ENCODE measurements at regions not wholly inside any gene's neighbourhood (a gene's known extent, or its start where the extent isn't known, plus 50 kb on each side); places are given as distances from the start of the nearest gene placed in this dataset.

DNA sequence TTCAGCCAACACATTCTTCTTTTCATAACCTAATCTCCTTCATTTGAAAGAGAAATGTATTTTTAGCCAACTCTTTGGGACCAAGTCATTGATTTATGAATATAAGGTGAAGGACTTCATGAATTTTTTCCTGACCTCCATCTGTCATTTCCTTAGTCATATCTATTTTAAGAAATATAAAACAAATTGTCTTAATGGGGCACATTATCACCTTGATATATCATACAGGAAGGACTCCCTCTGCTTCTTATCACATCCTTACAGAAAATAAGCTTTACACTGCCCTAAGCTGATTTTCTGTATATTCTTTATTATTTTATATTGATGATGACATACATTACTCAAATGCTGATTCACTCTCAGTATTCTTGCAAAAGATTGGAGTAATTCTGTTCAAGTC, 1076.2 kb downstream of the TDRD15 start:
- H3K4me3 ChIP-seq: no peak overlapping the region
- no peak overlapping the region for H3K27ac ChIP-seq

DNA sequence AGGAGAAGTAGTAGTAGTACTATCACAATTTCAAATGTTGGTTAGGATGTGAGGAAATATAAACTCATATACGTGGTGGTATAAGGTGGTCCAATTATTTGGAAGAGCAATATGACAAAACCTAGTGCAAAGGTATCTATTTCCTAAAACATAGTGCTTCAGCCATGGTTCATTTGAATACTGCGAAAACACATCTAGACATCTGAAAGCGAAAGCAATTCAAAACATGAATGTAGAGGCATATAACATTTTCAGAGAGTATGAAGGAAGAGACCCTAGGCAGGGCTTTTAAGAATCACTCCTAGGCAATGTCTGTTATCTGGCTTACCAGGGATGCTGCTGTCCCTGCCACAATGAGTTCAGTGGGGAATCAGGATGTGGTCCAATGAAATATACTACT, 1085.8 kb downstream of the TDRD15 start:
- H3K4me3 ChIP-seq: no peak overlapping the region
- no peak overlapping the region for H3K27ac ChIP-seq

DNA sequence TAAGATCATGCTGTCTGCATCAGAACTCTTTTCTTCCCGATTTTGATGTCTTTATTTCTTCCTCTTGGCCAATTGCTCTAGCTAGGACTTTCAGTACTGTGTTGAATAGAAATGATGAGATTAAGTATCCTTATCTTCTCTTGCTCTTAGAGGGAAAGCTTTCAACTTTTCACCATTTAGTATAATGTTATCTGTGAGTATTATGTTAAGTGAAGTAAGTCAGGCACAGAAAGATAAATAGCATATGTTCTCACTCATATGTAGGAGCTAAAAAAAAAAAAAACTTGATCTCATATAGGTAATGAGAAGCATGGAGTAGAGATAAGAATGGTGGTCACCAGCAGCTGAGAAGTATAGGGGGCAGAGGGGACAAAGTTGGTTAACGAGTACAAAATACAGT, 1089.5 kb downstream of the TDRD15 start:
- no peak overlapping the region for H3K27ac ChIP-seq

DNA sequence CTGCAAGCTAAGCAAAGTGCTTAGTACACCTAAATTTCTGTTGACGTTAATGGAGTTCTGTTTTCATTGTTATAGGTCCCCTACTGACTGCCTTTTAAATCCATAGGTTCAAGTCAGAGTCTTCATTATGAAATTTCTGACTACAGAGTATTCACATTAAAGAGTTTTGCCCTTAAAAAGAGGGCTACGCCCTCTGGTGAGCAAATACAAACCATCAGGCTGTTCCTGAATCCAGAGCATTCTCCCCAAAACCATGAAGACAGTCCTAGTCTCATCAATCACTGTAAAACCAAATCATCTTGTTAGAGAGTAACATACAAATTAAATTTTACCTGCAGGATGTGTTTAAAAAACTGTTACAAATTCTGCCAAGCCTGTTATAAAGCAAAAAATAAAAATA, 1091.7 kb downstream of the TDRD15 start:
- H3K27ac ChIP-seq: no peak overlapping the region
- H3K4me3 ChIP-seq: no peak overlapping the region

More for the DNA sequence above, 1089.5 kb downstream of the TDRD15 start:
- H3K4me3 ChIP-seq: no peak overlapping the region

DNA sequence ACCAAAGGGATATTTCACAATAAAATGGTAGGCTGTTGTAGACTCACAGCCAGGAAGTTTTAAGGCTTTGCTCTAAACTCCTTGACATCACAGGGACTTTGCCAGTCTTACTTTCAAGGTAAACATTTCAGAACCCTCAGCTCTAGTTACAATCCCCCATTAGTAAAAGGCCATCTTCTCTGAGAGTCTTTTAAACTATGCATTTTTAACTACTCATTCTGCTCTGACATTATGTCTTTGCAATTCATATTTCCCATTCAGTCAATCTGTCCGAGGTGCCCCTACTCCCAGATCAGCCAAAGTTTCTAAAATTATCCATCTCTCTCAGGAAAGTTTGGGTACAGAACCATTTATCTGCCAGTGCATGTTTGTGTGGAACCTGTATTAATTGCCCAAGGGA, 1094.1 kb downstream of the TDRD15 start:
- no peak overlapping the region for H3K4me3 ChIP-seq
- H3K27ac ChIP-seq: no peak overlapping the region

DNA sequence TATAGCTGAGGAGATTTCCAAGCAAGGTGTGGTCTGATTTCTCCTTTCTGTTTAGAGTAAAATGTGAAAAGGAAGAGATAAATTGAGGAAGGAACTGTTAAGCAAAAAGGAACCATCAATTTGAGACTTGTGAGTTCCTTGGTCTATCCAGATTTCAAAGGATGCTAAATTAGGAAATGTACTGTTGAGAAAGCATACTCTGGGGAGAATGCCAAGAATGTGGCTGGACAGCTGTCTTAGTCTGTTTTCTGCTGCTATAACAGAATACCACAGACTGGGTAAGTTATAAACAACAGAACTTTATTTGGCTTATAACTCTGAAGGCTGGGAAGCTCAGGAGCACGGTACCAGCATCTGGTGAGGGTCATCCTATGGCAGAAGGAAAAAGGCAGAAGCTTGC, 1097.2 kb downstream of the TDRD15 start:
- no peak overlapping the region for H3K4me3 ChIP-seq
- no peak overlapping the region for H3K27ac ChIP-seq

DNA sequence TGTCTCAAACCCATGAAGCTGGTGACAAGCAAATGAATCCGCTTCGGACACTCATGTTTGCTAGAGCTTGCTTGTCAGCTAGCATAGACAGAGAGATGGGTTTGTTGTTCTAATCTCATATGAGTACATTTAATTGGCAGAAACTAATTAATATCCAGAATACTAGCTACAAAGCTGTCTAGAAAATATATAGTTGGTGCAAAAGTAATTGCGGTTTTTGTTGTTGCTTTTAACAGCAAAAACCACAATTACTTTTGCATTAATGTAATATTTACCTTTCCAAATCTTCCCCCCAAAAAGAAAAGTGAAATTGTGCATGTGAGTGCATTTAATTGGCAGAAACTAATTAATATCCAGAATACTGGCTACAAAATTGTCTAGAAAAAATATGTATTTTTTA, 1115.2 kb downstream of the TDRD15 start:
- no peak overlapping the region for H3K27ac ChIP-seq
- no peak overlapping the region for H3K4me3 ChIP-seq

DNA sequence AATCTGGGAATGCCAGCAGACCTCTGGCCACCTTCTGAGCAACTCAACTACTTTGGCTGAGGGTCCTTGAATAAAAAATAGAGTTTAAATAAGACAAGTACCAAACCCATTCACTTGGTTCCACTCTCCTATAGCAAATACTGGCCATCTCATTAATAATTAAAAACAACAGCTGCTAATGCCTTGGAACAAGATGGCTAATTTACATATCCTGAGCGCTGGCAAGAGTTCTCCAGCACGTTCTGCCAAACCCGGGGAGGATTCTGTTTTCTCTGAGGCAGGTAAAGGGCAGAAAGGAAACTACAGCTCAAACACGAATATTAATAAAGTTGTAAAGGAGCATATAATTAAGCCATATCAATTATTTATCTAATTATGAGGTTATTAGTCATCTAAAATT, 1123.7 kb downstream of the TDRD15 start:
- H3K4me3 ChIP-seq: no peak overlapping the region
- no peak overlapping the region for H3K27ac ChIP-seq

DNA sequence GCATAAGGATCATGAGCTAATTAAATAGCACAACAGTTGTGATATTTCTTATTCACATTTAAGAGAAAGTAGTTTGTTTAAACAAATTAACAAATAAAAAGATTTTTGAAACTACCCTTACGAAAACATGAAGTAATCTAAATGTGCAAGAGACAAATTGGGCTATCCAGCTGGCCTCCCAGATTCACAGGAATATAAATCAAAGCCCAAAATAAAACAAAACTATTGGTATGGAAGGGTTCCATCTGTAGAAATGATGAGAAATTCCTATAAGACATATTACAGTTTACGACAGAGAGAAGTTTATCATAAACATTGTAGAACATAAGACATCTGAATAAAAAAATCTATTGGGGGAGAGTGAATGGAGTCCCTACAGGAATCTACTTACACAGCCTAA, 1125.1 kb downstream of the TDRD15 start:
- no peak overlapping the region for H3K27ac ChIP-seq
- no peak overlapping the region for H3K4me3 ChIP-seq

DNA sequence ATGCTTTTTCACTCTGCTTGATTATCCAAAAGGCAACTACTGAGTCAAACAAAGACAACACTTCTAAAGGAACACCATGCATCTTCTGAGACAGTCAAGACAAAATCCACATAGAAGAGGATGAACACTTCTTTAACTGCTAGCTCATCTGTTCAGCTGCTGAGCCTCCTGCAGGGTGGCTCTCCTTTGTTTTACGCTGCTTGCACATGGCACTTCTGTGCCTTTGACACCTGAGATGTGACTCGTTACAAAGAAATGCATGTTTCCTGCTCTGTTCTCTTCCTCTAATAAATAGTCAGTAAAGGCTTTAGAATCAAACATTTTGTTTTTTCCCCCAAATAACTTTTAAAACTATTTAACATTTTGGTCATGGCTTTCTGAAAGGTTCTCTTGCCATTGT, 1129.4 kb downstream of the TDRD15 start:
- Histone ChIP-seq H3K27ac (no peak overlapping the region), H3K4me3 (no peak overlapping the region)

DNA sequence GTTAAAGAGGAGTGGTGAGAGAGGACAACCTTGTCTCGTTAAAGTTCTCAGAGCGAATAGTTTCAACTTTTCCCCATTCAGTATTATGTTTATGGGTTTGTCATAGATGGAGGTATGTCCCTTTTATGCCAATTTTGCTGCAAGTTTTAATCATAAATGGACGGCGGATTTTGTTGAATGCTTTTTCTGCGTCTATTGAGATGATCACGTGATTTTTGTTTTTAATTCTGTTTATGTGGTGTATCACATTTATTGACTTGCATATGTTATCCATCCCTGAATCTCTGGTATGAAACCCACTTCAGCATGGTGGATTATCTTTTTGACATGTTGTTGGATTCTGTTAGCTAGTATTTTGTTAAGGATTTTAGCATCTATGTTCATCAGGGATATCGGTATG, 1123.8 kb upstream of the KLHL29 start:
- no peak overlapping the region for H3K27ac ChIP-seq
- H3K4me3 ChIP-seq: no peak overlapping the region

DNA sequence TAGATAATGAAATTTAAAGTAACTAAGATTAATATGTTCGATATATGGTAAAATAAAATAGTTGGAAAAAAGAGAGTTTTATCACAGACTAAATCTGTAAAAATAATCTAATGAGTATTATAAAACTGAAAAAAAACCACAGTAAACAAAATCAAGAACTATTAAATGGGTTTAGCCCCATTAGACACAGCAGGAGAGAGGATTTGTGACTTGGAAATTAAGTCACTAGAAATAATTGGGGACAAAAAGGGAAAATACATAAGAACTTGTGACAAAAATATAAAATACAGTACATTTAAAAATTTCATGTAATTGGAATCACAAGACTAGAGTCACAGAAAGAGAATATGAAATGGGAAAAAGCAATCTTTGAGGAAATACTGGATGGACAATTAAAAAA, 1114.6 kb upstream of the KLHL29 start:
- no peak overlapping the region for H3K4me3 ChIP-seq
- no peak overlapping the region for H3K27ac ChIP-seq

DNA sequence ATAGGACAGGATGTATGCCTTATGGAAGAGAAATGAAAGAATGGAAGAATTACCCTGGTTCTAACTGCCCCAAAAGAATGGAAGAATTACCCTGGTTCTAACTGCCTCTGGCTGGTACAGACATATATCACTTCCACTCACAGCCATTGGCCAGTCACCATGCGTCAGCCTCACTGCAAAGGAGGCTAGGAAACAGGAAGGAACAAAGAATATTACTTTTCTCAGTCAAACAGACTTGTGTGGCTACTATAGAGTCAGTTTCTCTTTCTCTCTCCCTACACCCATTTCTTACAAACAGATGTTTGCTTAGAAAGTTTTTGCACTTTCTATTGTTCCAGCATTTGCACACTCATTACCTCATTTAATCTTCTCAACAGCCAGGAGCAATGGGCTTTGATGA, 1111.1 kb upstream of the KLHL29 start:
- Histone ChIP-seq H3K4me3 (no peak overlapping the region), H3K27ac (no peak overlapping the region)

DNA sequence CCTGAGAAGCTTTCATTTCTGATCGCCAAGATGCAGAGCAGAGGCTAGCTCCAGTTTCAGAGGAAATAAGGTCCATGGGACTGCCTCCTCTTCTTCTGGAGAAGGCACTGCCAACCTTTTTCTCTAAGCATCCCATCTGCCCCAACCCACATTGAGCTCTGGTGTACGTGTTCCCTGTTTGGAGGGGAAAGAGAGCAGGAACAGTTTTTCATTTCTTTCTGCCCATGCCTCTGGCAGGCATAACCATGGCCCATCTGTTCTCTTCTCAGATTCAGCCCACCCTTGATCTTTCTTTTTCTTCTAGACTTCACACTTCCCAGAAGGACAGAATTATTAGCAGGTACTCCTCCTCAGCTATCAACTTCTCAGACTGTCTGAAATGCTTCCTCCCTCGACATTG, 1110.3 kb upstream of the KLHL29 start:
- no peak overlapping the region for H3K4me3 ChIP-seq
- no peak overlapping the region for H3K27ac ChIP-seq

DNA sequence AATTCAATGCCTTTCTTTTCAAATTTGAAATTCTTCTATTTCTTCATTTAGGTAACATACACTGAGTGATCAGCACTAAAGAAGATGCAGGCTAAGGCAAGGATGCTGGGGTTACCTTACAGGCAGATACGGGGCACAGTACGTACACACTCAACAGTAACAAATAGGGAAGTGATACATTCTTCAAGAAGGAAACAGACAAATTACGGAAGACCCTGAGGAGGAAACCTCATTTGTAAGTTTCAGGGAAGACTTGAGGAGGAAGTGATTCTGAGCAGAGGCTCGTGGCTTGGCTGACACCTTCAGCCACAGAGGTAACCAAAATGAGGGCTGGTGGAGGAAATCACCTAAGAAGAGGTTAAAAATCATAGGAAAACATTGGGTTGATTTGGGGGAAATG, 1108.3 kb upstream of the KLHL29 start:
- no peak overlapping the region for H3K4me3 ChIP-seq

DNA sequence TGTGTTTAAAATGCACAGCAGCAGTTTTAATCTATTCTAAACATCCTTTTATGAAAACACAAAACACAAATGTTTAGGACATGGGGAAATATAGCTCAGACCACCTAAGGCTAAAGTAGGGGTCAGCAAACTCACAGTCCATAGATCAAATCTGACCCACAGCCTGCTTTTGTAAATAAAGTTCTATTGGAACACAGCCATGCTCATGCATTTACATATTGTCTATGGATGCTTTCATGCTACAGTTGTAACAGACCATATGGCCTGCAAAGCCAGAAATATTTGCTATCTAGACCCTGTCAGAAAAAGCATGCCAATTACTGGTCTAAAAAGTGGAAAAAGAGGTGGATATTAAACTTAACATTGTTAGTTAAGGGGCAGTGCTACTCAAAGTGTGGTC, 1105.4 kb upstream of the KLHL29 start:
- Histone ChIP-seq H3K4me3 (no peak overlapping the region), H3K27ac (no peak overlapping the region)

More for the DNA sequence above, 1108.3 kb upstream of the KLHL29 start:
- no peak overlapping the region for H3K27ac ChIP-seq

DNA sequence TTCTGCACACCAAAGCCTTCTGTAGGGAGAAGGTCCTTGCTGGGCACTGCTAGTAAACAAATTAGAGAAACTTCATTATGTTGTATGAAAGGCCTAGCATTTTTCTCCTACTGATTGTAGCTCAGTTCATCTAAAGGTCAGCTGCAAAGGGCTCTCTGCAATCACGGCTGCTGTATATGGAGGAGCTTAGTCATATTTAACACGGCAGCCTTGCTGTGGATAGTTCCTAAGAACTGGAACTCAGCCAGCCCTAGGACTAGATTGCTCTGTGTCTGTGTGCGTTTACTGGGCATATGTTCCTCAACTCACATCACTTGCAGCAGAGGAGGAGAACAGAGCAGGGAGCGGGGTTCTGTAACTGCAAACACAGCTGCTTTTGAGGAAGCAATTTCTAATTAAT, 1103.9 kb upstream of the KLHL29 start:
- Histone ChIP-seq H3K27ac (no peak overlapping the region), H3K4me3 (no peak overlapping the region)

DNA sequence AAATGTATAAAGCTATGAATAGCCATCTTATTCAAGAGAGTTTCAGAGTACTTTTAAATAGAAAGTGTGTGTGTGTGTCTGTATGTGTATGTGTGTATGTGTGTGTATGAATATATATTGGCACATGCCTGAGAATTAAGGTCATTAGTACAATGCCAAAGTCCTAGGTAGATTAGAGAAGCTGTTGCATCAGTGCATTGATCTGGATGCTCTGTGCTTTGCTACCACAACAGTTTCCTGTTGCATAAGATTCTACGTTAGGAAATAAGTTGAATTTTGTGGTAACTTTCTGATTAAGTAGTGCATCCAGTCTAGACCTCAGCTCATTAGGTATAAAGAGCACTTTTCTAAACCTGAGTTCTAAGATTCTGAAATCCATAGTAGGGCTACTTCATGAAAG, 1102.8 kb upstream of the KLHL29 start:
- no peak overlapping the region for H3K27ac ChIP-seq
- H3K4me3 ChIP-seq: no peak overlapping the region

DNA sequence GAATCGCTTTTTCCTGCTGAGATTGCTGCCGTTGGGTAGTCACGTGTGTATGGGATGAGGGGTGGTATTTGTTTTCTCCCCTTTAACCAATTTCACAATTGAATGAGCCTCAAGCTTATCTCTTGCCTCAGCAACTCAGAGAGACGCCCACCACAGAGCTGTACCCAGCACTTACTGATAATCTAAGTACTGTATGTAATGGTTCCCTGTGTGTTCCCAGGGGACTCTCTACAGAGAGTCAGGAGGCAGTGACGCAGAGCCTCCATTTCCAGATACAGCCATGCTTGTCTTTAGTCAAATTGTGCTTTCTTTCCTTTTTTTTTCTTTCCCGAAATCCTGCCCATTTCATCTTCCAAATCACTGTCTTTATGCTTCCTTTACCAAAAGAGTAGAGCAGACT, 1102.1 kb upstream of the KLHL29 start:
- H3K27ac ChIP-seq: no peak overlapping the region
- no peak overlapping the region for H3K4me3 ChIP-seq

DNA sequence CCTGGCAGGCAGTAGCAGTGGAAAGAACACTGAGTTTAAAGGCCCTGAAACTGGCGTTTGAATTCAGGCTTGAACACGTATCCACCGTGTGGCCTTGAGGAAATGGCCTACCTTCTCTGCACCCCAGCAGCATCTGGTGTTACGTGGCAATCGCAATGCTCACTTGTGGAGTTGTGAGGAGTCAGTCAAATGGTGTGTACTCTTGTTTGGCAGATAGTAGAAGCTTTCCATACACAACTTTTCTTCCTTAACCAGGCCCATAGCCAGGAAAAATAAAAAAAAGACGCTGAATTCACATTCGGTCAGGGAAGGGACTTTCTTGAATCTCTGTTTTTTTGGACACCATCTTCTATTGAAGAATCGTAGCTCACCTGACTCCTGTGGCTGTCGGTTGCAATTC, 1101.5 kb upstream of the KLHL29 start:
- Histone ChIP-seq H3K4me3 (no peak overlapping the region), H3K27ac (no peak overlapping the region)

DNA sequence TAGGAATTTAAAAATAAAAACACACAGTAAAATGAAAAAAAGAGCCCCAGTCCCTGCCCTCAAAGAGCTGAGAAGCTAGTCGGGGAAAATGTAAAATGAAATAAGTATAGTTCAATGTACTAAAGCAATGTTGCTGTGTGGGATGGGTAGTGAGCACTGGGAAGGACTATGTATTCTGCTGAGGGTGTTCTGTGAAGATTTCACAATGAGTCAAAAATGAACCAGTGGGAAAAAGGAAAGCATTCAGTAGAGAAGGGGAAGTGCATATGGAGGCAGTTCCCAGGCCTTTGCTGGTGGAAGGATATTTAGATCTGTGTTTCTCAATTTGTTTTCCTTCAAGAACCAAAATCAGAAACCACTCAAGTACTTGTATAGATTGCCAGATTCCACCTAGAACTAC, 1094.7 kb upstream of the KLHL29 start:
- no peak overlapping the region for H3K4me3 ChIP-seq

DNA sequence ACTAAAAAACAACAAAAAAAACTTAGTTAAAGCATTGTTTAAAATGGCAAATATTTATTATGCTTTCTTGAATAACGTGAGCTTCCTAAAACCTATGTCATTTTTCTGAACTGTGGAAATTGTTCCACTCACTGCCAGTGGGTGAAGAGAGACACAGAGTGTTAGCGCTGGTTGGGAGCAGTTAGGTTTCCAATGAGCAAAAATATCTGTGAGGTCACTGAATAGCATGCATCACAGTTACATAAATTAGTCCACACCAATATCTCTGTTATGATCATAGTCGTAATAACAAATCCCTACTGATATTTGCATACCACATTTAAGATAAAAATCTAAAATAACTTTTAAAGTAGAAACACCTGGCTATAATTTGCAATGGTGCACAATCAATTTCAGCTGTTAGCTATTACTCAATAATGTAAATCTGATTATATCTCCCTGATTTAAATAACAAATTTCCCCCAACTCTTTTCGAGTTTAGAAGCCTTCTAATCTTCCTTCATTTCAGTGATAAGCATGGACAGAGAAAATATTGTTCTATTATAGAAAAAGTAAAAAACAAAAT, 1094.0 kb upstream of the KLHL29 start:
- no peak overlapping the region for H3K4me3 ChIP-seq

More for the DNA sequence above, 1094.7 kb upstream of the KLHL29 start:
- no peak overlapping the region for H3K27ac ChIP-seq

DNA sequence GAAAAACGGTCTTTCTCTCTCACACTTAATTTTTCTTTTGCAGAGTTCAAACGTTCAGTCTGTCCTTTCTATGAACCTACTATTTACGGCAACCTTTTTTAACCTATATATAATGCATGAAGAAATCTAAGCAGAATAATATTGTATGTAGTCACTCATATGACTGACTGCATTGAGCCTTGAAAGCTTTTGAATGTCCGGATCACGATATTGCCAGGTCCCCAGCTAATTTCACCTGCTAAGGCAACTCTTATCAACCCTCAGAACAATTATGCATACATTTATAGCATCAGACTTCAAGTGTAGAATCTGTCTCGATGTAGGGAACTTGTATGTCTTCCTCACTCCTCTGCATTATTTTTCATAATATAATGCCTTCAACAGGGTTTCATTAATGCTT, 1083.8 kb upstream of the KLHL29 start:
- Histone ChIP-seq H3K4me3 (no peak overlapping the region), H3K27ac (no peak overlapping the region)

More for the DNA sequence above, 1094.0 kb upstream of the KLHL29 start:
- no peak overlapping the region for H3K27ac ChIP-seq

Measured in skin epidermis (tissue), 12 donors.